ENCODE measurements at regions not wholly inside any gene's neighbourhood (a gene's known extent, or its start where the extent isn't known, plus 50 kb on each side); places are given as distances from the start of the nearest gene placed in this dataset.

GRCh38 chr12:107351109-107351508, 257.8 kb upstream of the CRY1 start:
- H3K27me3 Mint-ChIP-seq (ENCODE audit: low read depth) = no peaks in the 10 kb centered on the region
- H3K9me3 Mint-ChIP-seq = peaks cover 11% of the 10 kb centered on the region
- intact Hi-C loops (cut with micrococcal nuclease) = loop anchor here (10.0 kb wide), 1 partner anchor 54 kb away; no protein-coding TSS in a partner anchor
- peaks cover 54% of the 10 kb centered on the region for H3K4me1 Mint-ChIP-seq (ENCODE audit: low read depth)
- H3K27ac Mint-ChIP-seq = no peak overlapping the region
- H3K36me3 Mint-ChIP-seq (ENCODE audit: low read depth) = peaks cover 16% of the 10 kb centered on the region
- H3K4me3 Mint-ChIP-seq (ENCODE audit: low read depth) = no peak overlapping the region
- DNase-seq (ENCODE audit: low spot score) = no peak

GRCh38 chr12:107351713-107352112, 258.4 kb upstream of the CRY1 start:
- DNase-seq (ENCODE audit: low spot score) = no peak
- no peaks in the 10 kb centered on the region for H3K27me3 Mint-ChIP-seq (ENCODE audit: low read depth)
- H3K9me3 Mint-ChIP-seq = peaks cover 11% of the 10 kb centered on the region
- H3K36me3 Mint-ChIP-seq (ENCODE audit: low read depth) = peaks cover 14% of the 10 kb centered on the region
- H3K4me1 Mint-ChIP-seq (ENCODE audit: low read depth) = peaks cover 60% of the 10 kb centered on the region
- no peak overlapping the region for H3K27ac Mint-ChIP-seq
- intact Hi-C loops (cut with micrococcal nuclease) = loop anchor here (1.0 to 10.0 kb wide), 4 partner anchors 17 to 53 kb away; no protein-coding TSS in a partner anchor
- no peak overlapping the region for H3K4me3 Mint-ChIP-seq (ENCODE audit: low read depth)

- H3K27me3 Mint-ChIP-seq (ENCODE audit: low read depth) = no peaks in the 10 kb centered on the region
- no peak overlapping the region for H3K4me3 Mint-ChIP-seq (ENCODE audit: low read depth)
- H3K9me3 Mint-ChIP-seq = peaks cover 8% of the 10 kb centered on the region
- H3K4me1 Mint-ChIP-seq (ENCODE audit: low read depth) = peaks cover 61% of the 10 kb centered on the region
- H3K36me3 Mint-ChIP-seq (ENCODE audit: low read depth) = peaks cover 11% of the 10 kb centered on the region
- peak overlapping the region; percentile 23 for H3K27ac Mint-ChIP-seq
- intact Hi-C loops (cut with micrococcal nuclease) = loop anchor here (1.0 to 10.0 kb wide), 4 partner anchors 16 to 52 kb away; no protein-coding TSS in a partner anchor
- no peak for DNase-seq (ENCODE audit: low spot score)
These were observed 259.2 kb upstream of the CRY1 start for GRCh38 chr12:107352347-107353081.

GRCh38 chr12:107353312-107353711, 260.0 kb upstream of the CRY1 start:
- Mint-ChIP-seq H3K4me3 (ENCODE audit: low read depth) (no peak overlapping the region), H3K36me3 (ENCODE audit: low read depth) (peaks cover 12% of the 10 kb centered on the region), H3K9me3 (peaks cover 5% of the 10 kb centered on the region), H3K27me3 (ENCODE audit: low read depth) (no peaks in the 10 kb centered on the region), H3K4me1 (ENCODE audit: low read depth) (peaks cover 59% of the 10 kb centered on the region), H3K27ac (no peak overlapping the region)
- intact Hi-C loops (cut with micrococcal nuclease) = loop anchor here (10.0 kb wide), 1 partner anchor 51 kb away; no protein-coding TSS in a partner anchor
- no peak for DNase-seq (ENCODE audit: low spot score)

- Mint-ChIP-seq H3K4me3 (ENCODE audit: low read depth) (no peak overlapping the region), H3K4me1 (ENCODE audit: low read depth) (peaks cover 65% of the 10 kb centered on the region), H3K36me3 (ENCODE audit: low read depth) (peaks cover 20% of the 10 kb centered on the region), H3K27ac (no peak overlapping the region), H3K27me3 (ENCODE audit: low read depth) (no peaks in the 10 kb centered on the region), H3K9me3 (peaks cover 5% of the 10 kb centered on the region)
- no peak for DNase-seq (ENCODE audit: low spot score)
- intact Hi-C loops (cut with micrococcal nuclease) = loop anchor here (10.0 kb wide), 1 partner anchor 50 kb away; no protein-coding TSS in a partner anchor
These were observed 261.7 kb upstream of the CRY1 start for GRCh38 chr12:107355004-107355565.

- Mint-ChIP-seq H3K27ac (no peak overlapping the region), H3K36me3 (ENCODE audit: low read depth) (peaks cover 21% of the 10 kb centered on the region), H3K4me3 (ENCODE audit: low read depth) (no peak overlapping the region), H3K4me1 (ENCODE audit: low read depth) (peaks cover 65% of the 10 kb centered on the region), H3K9me3 (peaks cover 5% of the 10 kb centered on the region), H3K27me3 (ENCODE audit: low read depth) (no peaks in the 10 kb centered on the region)
- no peak for DNase-seq (ENCODE audit: low spot score)
- intact Hi-C loops (cut with micrococcal nuclease) = loop anchor here (1.0 to 10.0 kb wide), 3 partner anchors 13 to 49 kb away; no protein-coding TSS in a partner anchor
These were observed 262.3 kb upstream of the CRY1 start for GRCh38 chr12:107355612-107356011.

- H3K36me3 Mint-ChIP-seq (ENCODE audit: low read depth) = peaks cover 21% of the 10 kb centered on the region
- peaks cover 64% of the 10 kb centered on the region for H3K4me1 Mint-ChIP-seq (ENCODE audit: low read depth)
- DNase-seq (ENCODE audit: low spot score) = no peak
- intact Hi-C loops (cut with micrococcal nuclease) = loop anchor here (1.0 to 10.0 kb wide), 3 partner anchors 12 to 48 kb away; no protein-coding TSS in a partner anchor
- peaks cover 5% of the 10 kb centered on the region for H3K9me3 Mint-ChIP-seq
- H3K27me3 Mint-ChIP-seq (ENCODE audit: low read depth) = no peaks in the 10 kb centered on the region
- no peak overlapping the region for H3K27ac Mint-ChIP-seq
- no peak overlapping the region for H3K4me3 Mint-ChIP-seq (ENCODE audit: low read depth)
These were observed 263.1 kb upstream of the CRY1 start for GRCh38 chr12:107356266-107356936.

- intact Hi-C loops (cut with micrococcal nuclease) = loop anchor here (1.0 to 10.0 kb wide), 3 partner anchors 11 to 48 kb away; no protein-coding TSS in a partner anchor
- Mint-ChIP-seq H3K9me3 (peaks cover 5% of the 10 kb centered on the region), H3K4me1 (ENCODE audit: low read depth) (peaks cover 60% of the 10 kb centered on the region), H3K4me3 (ENCODE audit: low read depth) (no peak overlapping the region), H3K36me3 (ENCODE audit: low read depth) (peaks cover 21% of the 10 kb centered on the region), H3K27me3 (ENCODE audit: low read depth) (no peaks in the 10 kb centered on the region), H3K27ac (no peak overlapping the region)
- no peak for DNase-seq (ENCODE audit: low spot score)
These were observed 263.6 kb upstream of the CRY1 start for GRCh38 chr12:107356937-107357295.

- intact Hi-C loops (cut with micrococcal nuclease) = loop anchor here (10.0 kb wide), 1 partner anchor 45 kb away; no protein-coding TSS in a partner anchor
- Mint-ChIP-seq H3K27me3 (ENCODE audit: low read depth) (no peaks in the 10 kb centered on the region), H3K27ac (no peak overlapping the region), H3K4me3 (ENCODE audit: low read depth) (no peak overlapping the region), H3K4me1 (ENCODE audit: low read depth) (peaks cover 42% of the 10 kb centered on the region), H3K36me3 (ENCODE audit: low read depth) (peaks cover 14% of the 10 kb centered on the region), H3K9me3 (no peaks in the 10 kb centered on the region)
- no peak for DNase-seq (ENCODE audit: low spot score)
These were observed 266.0 kb upstream of the CRY1 start for GRCh38 chr12:107359382-107359781.

- H3K27me3 Mint-ChIP-seq (ENCODE audit: low read depth) = no peaks in the 10 kb centered on the region
- H3K9me3 Mint-ChIP-seq = no peaks in the 10 kb centered on the region
- no peak overlapping the region for H3K4me3 Mint-ChIP-seq (ENCODE audit: low read depth)
- H3K27ac Mint-ChIP-seq = no peak overlapping the region
- DNase-seq (ENCODE audit: low spot score) = no peak
- intact Hi-C loops (cut with micrococcal nuclease) = no loop called here
- peaks cover 37% of the 10 kb centered on the region for H3K4me1 Mint-ChIP-seq (ENCODE audit: low read depth)
- H3K36me3 Mint-ChIP-seq (ENCODE audit: low read depth) = peaks cover 14% of the 10 kb centered on the region
These were observed 266.7 kb upstream of the CRY1 start for GRCh38 chr12:107360033-107360432.

- H3K27me3 Mint-ChIP-seq (ENCODE audit: low read depth) = no peaks in the 10 kb centered on the region
- peaks cover 35% of the 10 kb centered on the region for H3K4me1 Mint-ChIP-seq (ENCODE audit: low read depth)
- H3K27ac Mint-ChIP-seq = no peak overlapping the region
- H3K4me3 Mint-ChIP-seq (ENCODE audit: low read depth) = no peak overlapping the region
- DNase-seq (ENCODE audit: low spot score) = no peak
- intact Hi-C loops (cut with micrococcal nuclease) = no loop called here
- H3K36me3 Mint-ChIP-seq (ENCODE audit: low read depth) = peaks cover 14% of the 10 kb centered on the region
- H3K9me3 Mint-ChIP-seq = no peaks in the 10 kb centered on the region
These were observed 267.1 kb upstream of the CRY1 start for GRCh38 chr12:107360482-107360881.

- no peak overlapping the region for H3K4me3 Mint-ChIP-seq (ENCODE audit: low read depth)
- DNase-seq (ENCODE audit: low spot score) = no peak
These were observed 268.6 kb upstream of the CRY1 start for GRCh38 chr12:107361970-107362369.

More at GRCh38 chr12:107361970-107362369, 268.6 kb upstream of the CRY1 start:
- no peak overlapping the region for H3K27ac Mint-ChIP-seq
- no peaks in the 10 kb centered on the region for H3K27me3 Mint-ChIP-seq (ENCODE audit: low read depth)
- peaks cover 31% of the 10 kb centered on the region for H3K4me1 Mint-ChIP-seq (ENCODE audit: low read depth)
- no peaks in the 10 kb centered on the region for H3K9me3 Mint-ChIP-seq
- intact Hi-C loops (cut with micrococcal nuclease) = no loop called here
- peaks cover 14% of the 10 kb centered on the region for H3K36me3 Mint-ChIP-seq (ENCODE audit: low read depth)

All from activated T-helper 2 cell treated with anti-CD3 and anti-CD28 coated beads, Interferon-gamma antibody, Interleukin-2, Interleukin-4, amounts not matched to agents 10 μg/mL and 5 μg/mL and 100 μg/mL, durations not matched to agents 14 hours and 24 hours and 36 hours (primary cell).